ENCODE measurements at regions not wholly inside any gene's neighbourhood (a gene's known extent, or its start where the extent isn't known, plus 50 kb on each side); places are given as distances from the start of the nearest gene placed in this dataset.

- in situ Hi-C loops (cut with MboI): no loop called here
- Histone ChIP-seq H3K36me3 (ENCODE audit: control insufficient read depth in 2 of 2, insufficient read depth in 2 of 2, low read length in 1 of 2) (no peaks in the 10 kb centered on the region), H3K9me3 (replicated peaks; ENCODE audit: control insufficient read depth, insufficient read depth, low read length) (no peaks in the 10 kb centered on the region), H4K20me1 (ENCODE audit: control insufficient read depth, insufficient read depth) (no peaks in the 10 kb centered on the region), H3K4me2 (ENCODE audit: control insufficient read depth, insufficient read depth) (no peak overlapping the region), H3K27me3 (replicated peaks in 1 of 2; ENCODE audit: control insufficient read depth in 2 of 2, insufficient read depth in 2 of 2, low read length in 1 of 2) (peaks cover 0 to 2% of the 10 kb centered on the region in 2 experiments; a peak in 1 of 4 replicates), H3K27ac (ENCODE audit: control insufficient read depth, insufficient read depth) (no peak overlapping the region), H3K4me3 (no peak overlapping the region), H3K9ac (ENCODE audit: control insufficient read depth, insufficient read depth, low read length) (no peak overlapping the region), H2AFZ (ENCODE audit: control insufficient read depth, low read depth, low read length) (no peak overlapping the region), H3K79me2 (ENCODE audit: control insufficient read depth, insufficient read depth, low read length) (no peaks in the 10 kb centered on the region), H3K4me1 (ENCODE audit: control insufficient read depth, insufficient read depth, low read length) (no peaks in the 10 kb centered on the region)
- SMC1A ChIA-PET (ENCODE audit: uncharacterized antibody, unreplicated experiment): no interaction called here
- TF ChIP-seq KAT2A (conservative IDR thresholded peaks at IDR 0.05; ENCODE audit: control insufficient read depth, low read depth, low read length) (no peak), IRF4 (IDR thresholded peaks at IDR 0.05; ENCODE audit: low read depth, low read length) (no peak), BRCA1 (IDR thresholded peaks at IDR 0.05; ENCODE audit: low read depth, low read length) (no peak), TCF7 (IDR thresholded peaks at IDR 0.05; ENCODE audit: borderline replicate concordance) (no peak), ELK1 (IDR thresholded peaks at IDR 0.05; ENCODE audit: low read depth, low read length) (no peak), NFYB (IDR thresholded peaks at IDR 0.05; ENCODE audit: insufficient read depth, low read depth, low read length) (no peak), MEF2A (IDR thresholded peaks at IDR 0.05; ENCODE audit: insufficient read depth, low read depth, low read length) (no peak), SP1 (IDR thresholded peaks at IDR 0.05; ENCODE audit: low read depth, low read length) (no peak), ZNF274 (IDR thresholded peaks at IDR 0.05; ENCODE audit: insufficient read depth, insufficient read length) (no peak), E2F8 (IDR thresholded peaks at IDR 0.05; ENCODE audit: low read depth, partially characterized antibody) (no peak)
- POLR2A ChIA-PET: no interaction called here
- RAD21 ChIA-PET (ENCODE audit: unreplicated experiment): no interaction called here
- ATAC-seq (no peak), FAIRE-seq (no peak), DNase-seq (ENCODE audit: low read depth, low spot score) (no peak)
- no TSS peak for BruUV-seq (replicated peaks)
- CTCF ChIA-PET: no interaction called here
- WGBS (ENCODE audit: insufficient coverage, insufficient replicate concordance, low lambda C conversion rate, missing lambda C conversion rate): 36% methylated on average over 6 of the region's 6 CpGs
- intact Hi-C loops (cut with micrococcal nuclease; ENCODE audit: unreplicated experiment): no loop called here
These were observed 49.9 kb upstream of the STUM start for GRCh38 chr1:226498640-226499008.

All from GM12878 (cell line).